SK-MEL-5 (cell line): ENCODE measurements at regions not wholly inside any gene's neighbourhood (a gene's known extent, or its start where the extent isn't known, plus 50 kb on each side); places are given as distances from the start of the nearest gene placed in this dataset.

Experiments
- DNase-seq: peaks from one replicate; pipeline ENCODE4 v3.0.0-alpha.2; 2016; ENCODE audit warnings: low read depth, low spot score
- in situ Hi-C: cut with HindIII; loops from 2 replicates; pipeline ENCODE4 v1.10.0; 2016; ENCODE audit warnings: low sequenced_read_pairs, high pct_unique_total_duplicates, low pct_unique_long_range_greater_than_20kb

DNA sequence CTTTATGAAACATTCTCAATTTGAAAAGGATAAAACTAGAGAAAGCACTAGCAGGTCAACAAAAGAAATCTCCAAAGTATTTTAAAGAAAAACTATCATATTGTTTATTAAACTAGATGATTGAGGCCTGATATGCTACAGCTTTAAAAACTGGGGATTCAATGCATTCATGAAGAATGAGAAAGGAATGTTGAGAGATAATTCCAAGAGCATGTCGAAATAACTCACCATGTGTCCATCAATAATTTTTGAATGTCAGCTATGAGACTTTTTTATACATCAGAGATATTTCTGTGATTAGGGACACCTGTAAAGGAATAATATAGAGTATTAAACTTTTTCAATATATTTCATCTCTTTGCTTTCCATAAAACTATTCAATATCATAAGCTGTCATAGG lies 376.9 kb upstream of the REG3G start:
- in situ Hi-C loops: no loop called here
- DNase-seq: no peak

DNA sequence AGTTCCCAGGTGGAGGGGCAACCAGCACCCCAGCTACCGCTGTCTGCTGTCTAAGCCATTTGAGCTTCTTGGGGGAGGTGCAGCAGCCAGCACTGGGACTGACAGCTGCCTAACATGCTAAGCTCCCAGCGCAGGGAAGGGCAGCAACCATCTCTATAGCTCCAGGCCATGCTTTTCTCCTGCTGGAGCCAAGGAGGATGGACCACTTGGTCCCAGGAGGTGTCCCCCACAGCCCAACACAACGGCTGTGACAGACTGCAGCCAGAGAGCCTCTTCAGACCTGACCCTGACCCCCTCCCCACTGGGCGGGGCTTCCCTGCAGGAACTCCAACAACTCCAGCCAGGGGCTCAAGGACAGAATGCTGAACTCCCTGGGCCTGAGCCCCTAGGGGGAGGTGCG lies 370.6 kb upstream of the REG3G start:
- DNase-seq: no peak
- in situ Hi-C loops: no loop called here

DNA sequence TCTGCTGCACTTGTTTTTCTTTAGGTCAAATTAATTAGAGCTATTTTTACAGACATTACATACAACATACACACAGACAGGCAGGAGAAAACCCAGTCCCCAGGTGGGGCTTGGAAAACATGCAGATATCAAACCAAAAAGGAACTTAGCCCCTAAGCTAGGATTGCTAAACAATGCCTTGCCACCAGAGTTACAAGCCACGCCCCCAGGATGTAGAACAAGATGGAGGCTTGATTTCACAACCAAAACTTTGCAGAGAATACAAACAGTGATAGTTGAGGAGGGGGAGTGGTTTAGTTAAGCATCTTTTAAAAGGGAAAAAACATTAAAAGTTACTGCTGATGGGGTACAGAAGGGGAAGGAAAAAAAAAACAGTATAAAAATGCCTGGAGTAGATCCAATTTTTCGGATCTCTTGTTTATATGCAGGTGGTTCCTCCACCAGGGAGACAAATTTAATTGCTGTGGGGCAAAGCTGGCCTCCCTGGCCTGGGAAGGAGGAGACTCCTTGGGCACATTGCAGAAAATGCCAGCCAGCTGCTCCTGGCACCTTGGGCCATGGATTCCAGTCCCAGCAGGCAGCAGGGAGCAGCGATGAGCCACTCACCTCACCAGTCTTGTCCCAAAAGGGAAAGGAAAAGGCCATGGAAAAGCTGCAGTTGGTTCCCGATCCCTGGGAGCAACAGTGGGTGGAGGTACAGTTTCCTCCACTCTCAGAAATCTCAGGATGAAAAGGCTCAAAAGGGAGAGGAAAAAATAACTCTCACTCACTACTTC lies 348.4 kb upstream of the REG3G start:
- DNase-seq: peak; percentile 14
- in situ Hi-C loops: no loop called here

DNA sequence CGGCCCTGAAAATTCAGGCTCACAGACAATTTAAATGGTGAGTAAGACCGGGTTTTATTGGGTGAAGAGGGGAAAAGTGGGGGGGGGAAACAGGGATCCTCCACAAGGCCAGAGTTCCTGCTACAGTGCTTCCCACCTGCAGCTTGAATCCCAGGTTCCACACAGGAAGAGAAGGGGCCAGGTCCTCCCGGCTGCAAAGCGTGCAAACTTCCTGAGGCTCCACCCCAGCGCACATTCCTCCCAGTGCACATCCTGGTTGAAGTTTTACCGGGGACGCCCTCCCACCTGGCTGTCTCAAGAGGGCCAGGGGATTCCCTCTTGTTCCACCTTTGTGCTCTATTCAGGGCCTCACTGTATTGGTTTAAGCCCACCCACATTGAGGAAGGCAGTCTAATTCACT lies 347.7 kb upstream of the REG3G start:
- no peak for DNase-seq
- in situ Hi-C loops: no loop called here

DNA sequence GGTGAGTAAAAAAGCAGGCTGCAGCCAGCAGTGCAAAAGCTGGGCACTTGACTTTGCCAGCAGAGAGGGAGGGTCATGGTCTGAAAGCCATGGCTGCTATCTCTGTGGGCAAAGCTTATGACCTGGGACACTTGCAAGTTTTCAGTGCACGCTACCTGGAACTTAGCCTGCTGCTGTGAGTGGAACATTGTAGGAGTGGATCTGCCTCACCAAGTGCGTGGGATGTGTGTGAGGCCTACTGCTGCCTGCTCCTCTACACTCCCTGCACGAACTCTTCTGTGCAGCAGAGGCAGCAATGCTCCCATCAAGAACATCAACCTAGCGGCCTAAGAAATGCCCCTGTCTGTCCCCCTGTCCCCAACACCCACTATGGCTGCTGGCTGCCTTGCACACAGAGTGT lies 344.1 kb upstream of the REG3G start:
- no peak for DNase-seq
- in situ Hi-C loops: no loop called here

DNA sequence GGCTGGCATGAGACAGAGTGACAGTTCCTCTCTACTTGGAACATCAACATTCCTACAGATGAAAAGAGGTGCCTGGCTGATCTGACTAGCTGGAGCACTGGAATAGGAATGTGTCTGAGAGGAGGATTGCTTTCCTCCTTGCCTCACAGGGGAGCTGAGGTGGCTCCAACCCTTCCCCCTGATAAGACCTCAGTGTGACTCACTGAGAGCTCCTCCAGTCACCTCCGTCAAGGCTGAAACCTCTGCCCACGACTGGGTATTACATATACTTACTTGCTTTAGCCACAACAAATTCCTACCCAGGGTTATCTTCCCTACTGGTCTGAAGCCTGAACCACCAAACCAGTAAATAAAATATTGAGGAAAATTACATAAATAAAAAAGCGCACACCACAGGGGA lies 342.7 kb upstream of the REG3G start:
- in situ Hi-C loops: no loop called here

DNA sequence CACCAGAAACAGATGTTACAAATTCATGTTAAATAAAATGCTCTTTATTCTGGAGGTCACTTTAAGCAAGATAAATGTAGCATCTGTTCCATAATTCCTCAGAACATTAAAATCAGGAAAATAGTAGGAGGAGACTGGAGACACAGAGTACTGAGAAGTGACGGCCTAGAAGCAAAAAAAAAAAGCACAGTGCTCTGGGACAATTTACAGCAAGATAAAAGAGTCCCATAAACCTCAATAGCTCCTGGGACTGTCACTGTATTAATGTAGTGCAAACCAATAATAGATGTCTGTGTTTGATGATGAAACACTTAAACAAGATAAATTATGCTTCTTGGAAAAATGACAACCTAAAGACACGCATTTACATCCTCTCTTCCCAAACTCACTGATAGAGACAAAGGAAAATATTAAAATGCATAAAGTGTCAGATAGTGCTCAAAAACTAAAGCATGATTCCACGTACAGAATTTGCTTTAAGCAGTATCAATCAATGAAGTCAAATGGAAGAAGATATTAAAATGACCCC lies 338.8 kb upstream of the REG3G start:
- no peak for DNase-seq
- in situ Hi-C loops: no loop called here

More for the DNA sequence above, 342.7 kb upstream of the REG3G start:
- DNase-seq: no peak

DNA sequence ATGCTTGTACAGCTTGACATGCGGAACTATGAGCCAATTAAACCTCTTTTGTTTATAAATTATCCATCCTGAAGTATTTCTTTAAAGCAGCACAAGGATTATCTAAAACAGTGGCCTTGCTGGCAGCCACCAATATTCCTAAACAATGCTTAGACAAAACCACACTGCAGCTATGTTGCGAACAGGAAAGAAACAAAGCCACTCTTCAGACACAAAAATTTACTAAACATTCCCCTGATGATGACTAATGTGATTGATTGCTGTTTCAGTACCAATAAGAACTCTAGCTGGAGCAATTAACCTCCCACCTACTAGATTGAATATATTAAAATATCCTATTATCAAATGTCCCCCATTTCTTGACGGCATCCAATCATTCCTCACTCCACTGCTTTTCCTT lies 325.8 kb upstream of the REG3G start:
- in situ Hi-C loops: no loop called here
- no peak for DNase-seq

DNA sequence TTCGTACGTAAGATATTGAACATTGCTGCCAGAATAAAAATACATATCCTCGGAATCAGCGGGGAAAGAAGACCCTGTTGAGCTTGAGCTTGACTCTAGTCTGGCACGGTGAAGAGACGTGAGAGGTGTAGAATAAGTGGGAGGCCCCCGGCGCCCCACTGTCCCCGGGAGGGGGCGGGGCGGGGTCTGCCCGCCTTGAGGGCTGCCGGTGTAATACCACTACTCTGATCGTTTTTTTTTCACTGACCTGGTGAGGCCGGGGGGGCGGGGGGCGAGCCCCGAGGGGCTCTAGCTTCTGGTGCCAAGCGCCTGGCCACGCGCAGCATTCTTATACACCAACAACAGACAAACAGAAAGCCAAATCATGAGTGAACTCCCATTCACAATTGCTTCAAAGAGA lies 324.0 kb upstream of the REG3G start:
- DNase-seq: no peak
- in situ Hi-C loops: no loop called here

DNA sequence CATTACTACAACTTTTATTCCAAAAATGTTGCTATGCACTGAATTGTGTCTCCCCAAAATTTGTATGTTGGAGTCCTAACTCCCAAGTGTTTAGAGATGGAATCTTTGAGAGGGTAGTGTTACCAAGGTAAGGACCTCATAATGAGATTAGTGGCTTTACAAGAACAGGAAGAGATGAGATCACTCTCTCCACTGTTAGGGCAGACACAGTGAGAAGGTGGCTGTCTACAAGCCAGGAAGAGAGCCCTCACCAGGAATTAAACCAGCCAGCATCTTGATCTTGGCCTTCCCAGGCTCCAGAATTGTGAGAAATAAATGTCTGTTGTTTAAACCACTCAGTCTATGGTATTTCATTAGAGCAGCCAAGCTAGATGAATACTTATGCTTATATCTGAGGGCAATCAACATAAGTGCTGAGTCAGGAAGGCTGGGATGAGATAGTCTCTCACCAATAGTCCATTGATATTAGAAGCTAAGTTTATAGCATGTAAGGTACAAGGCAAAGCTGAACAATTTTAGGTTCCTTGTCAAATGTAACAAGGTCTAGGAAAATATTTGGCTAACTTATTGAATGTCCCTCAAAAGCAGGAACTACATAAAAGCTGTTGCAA lies 317.6 kb upstream of the REG3G start:
- in situ Hi-C loops: no loop called here
- no peak for DNase-seq

DNA sequence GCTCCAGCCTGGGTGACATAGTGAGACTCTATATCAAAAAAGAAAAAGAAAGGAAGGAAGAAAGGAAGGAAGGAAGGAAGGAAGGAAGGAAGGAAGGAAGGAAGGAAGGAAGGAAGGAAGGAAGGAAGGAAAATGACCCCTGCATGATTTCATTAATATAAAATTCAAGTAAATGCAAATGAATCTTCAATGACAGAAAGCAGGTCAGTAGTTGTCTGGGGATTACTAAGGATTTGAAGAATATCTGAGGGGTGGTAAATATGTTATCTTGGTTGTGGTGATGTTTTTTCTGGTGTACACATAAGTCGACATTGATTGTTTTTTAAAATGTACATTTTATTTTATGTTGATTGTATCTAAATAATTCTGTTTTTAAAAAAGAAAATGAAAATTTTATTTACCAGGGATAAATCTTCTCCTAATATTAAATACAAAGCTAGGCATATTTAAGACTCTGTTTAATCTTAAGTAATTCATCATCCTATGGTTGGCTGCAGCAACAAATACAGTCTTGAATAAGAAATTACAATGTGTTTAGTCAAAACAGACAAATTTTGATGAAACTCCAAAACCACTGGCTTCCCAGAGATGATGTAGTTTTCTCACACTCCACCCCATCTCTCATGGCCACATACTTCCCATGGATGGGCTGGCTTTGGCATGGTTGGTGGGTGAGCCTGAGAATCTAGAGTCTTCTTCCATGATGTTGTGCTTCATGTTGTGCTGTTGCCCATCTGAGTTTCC lies 314.7 kb upstream of the REG3G start:
- no peak for DNase-seq
- in situ Hi-C loops: no loop called here

DNA sequence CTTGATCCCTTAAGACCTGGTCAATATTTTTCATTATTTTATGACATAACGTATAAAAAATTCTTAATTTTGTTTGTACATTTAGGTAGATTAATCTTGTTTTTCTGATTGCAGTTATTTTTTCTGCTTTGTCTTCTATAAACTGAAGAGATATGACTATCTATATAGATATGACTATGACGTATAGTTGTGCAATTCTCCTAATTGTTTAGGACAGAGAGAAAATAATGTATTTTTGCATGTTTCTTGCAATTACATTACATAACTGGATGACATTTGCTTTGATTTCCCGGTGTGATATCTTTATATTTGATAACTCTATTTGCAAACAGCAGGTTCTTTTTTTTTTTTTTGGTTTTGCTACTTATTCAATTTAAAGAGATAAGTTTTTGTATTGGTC lies 310.2 kb upstream of the REG3G start:
- in situ Hi-C loops: no loop called here
- DNase-seq: no peak

DNA sequence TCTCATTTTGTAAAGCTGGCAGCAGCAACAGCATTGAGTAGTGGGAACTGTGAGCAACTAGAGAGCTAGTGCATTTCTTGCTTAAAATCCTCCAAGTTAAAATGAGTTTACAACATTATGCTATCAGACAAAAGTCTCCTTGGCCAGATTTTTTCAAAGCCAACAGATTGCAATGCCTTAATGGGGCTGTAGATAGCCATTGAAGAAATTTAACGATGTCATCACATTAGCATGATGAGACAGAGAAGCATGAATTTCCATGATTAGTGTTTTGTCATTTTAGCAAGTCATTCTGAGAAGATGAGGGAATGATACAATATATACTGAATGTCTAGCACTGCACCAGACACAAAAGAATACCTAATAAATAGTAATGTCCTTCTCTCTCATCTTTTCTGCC lies 307.5 kb upstream of the REG3G start:
- no peak for DNase-seq
- in situ Hi-C loops: no loop called here

DNA sequence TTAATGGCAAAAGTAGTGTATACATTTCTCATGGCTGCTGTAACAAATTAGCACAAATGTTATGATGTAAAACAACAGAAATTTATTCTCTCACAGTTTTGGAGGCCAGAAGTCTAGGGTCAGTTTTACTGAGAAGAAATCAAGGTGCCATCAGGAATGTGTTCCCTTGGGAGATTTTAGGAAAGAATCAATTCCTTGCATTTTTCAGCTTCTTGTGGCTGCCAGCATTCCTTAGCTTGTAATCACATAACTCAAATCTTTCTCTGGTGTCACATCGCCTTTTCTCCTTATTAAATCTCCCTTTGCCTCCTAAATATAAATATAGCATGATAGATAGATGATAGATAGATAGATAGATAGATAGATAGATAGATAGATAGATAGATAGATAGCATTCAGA lies 307.0 kb upstream of the REG3G start:
- in situ Hi-C loops: no loop called here
- no peak for DNase-seq

DNA sequence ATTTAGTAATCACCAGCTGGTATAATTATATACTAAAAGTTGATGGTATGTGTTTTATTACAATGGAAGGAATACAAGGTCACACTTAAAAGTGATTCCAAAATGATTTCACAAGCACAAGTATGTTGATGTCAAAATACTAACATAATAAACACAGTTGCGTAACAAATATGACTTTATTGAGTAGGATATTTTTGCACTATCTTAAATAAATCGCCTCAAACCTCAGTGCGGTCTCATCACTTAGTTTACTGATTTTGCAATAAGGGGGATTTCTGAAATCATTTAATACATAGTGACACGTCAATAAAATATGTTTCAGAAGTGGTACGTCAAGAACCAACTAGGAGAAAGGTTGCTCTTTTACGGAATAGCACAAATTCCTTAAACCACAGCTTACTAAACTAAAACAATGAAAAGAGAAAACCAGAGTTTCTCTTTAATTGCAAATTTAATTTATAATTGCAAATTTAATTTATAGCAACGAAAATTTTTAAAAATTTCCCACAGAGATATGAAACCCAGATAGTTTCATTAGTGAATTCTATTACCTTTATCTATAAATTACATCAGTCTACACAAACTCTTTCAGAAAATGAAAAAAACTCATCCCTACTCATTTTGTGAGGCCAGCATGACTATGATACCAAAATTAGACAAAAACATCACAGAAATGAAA lies 304.0 kb upstream of the REG3G start:
- no peak for DNase-seq
- in situ Hi-C loops: no loop called here

DNA sequence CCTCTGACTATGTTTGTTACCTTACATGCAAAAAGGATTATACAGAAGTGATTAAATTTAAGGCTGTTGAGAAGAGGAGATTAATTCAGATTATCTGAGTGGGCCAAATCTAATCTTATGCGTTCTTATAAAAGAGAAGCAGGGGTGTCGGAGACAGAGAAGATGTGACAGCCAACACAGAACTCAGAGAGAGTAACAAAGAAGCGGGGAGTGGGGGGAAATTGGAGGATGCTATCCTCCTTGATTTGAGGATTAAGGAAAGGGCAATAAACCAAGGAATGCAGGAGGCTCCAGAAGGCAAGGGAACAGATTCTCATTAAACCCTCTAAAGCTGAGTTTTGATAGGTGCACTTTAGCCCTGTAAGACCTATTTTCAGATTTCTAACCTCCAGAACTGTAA lies 291.3 kb upstream of the REG3G start:
- DNase-seq: no peak
- in situ Hi-C loops: no loop called here

DNA sequence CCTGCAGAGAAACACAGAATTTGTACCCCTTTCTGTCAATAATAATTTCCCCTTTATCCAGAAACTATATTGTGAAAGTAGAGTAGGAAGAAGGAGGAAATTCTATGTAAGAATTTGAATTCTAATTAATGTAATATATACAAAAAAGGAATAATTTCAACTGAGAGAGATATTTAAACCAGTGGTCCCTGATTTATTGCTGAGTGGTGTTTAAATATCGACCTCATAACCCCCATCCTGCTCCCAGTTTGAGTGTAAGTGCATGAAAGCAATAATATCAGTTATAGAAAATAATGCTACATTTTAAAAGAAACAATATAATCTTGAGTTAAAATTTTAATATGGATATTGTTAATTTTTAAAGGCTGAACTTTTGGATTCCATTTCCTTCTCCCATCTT lies 286.2 kb upstream of the REG3G start:
- in situ Hi-C loops: no loop called here
- DNase-seq: no peak

DNA sequence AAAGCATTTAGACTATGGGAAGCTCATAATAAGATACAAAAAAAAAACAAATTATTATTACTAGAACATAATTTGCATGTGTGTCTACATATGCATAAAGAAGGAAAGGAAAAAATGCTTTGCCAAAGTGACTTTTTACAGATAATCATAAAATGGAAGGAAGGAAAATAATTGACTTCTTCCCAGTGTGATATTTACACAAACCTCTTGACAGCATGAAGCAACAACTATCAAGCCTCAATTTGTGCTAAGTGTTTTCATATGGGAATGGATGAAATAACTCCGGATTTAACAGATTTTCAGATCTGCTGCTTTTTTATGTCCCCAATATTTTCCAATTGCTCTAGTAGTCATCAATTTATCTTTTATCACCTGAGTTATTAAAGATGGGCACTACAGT lies 275.9 kb upstream of the REG3G start:
- in situ Hi-C loops: no loop called here
- DNase-seq: no peak
